ENCODE measurements at regions not wholly inside any gene's neighbourhood (a gene's known extent, or its start where the extent isn't known, plus 50 kb on each side); places are given as distances from the start of the nearest gene placed in this dataset.
"Not testable (repeated sequence)": the region's sequence is repeated elsewhere in the genome, so short reads cannot be mapped to it uniquely, and the experiment has no call there.

DNA sequence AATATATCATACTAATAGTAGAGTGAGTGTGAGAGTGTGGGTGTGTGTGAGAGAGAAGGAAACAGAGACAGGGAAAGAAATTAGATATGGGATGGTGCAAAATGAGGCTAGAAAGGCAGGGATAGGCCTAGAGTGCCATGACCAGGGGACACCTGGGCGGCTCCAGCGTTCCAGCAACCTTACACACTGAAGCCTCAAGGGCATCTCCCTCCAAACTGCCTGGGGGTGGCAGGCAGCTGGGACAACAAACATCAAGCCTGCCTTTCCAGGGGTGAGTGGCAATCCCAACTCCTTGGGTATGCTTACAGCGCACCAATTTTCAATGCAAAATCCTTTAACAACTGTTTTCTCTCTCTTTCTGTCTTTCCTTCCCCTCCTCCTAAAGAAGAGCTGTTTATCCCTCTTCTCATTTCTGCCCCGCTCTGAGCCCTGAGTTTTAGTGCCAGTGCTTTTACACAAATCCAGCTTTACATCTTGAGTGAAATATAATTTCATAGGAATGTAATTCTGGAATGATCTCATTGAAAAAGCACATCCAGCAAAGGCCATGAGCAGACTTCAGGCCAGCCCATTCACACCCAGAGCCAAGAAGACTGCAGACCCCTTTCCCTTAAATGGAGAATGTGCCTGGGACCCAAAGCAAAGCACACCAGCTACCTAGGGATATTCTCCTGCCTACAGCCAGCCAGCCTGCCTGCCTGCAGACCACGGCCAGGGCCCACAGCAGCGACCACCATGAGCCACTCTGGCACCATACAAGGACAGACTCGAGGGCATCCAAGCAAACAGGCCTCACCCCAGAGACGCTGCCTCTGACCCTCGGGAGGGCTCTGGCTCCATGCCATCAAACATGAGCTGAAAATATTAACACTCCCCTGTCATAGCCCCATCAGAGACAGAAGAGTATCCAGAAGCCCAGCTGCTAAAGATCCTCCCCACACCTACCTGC is 90.3 kb downstream of the RPL27A start:
- DNase-seq (ENCODE audit: low spot score) = no peak

DNA sequence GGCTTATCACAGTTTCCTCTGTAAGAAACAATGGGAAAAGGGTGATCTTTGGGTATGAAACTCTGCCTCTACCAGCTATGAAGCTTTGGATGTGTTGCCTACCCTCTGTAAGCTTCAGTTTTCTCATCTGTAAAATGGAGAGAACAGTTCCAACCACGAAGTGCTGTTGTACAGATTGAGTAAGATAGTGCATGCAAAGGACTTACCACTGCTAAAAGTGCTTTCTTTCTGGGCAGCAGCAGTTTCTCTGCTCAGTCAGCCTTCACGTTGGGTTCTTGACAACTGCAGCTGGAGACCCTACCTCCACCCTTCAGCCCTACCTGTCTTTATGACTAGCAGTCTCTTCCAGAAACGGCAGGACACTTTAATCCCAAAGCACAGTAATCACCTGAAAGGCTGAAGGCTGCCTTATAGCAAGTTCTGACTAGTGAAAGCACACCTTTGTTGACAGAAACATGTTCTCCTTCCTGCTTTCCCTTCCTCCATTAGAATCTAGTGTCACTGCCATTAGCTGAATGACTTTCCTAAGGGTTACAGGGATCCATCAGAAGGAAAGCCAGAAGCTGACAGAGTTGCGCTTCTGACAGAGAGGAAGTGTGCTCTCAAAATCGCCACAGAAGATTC is 91.4 kb downstream of the RPL27A start:
- DNase-seq (ENCODE audit: low spot score) = no peak

DNA sequence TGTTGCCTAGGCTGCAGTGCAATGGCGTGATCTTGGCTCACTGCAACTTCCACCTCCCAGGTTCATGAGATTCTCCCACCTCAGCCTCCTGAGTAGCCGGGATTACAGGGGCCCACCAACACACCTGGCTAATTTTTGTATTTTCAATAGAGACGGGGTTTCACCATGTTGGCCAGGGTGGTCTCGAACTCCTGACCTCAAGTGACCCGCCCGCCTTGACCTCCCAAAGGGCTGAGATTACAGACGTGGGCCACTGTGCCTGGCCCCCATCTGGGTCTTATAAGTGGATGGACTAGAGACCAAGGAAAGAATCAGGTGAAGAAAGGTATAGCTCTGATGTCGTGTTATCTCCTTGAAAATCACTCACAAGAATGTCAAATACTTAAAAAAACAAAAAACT is 92.3 kb downstream of the RPL27A start:
- not testable (repeated sequence) for DNase-seq (ENCODE audit: low spot score)

DNA sequence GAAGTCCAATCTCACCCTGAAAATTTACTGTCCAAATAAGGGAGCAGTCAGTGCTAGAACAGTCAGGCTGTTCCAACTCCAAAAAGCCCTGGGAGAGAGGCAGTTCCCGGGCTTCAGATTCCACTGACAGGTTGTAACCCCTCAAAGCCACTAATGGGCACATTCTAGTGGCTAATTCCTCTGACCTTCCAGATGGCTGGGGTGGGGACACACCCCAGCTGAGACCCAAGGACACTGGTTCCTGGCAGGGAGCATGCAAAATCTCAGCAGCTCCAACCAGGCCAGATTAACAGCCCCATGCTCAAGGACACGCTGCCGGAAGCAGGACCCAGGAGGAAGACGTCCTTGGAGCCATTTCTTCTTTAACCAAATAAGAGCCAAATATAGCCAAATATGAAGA is 92.7 kb downstream of the RPL27A start:
- DNase-seq (ENCODE audit: low spot score) = no peak

DNA sequence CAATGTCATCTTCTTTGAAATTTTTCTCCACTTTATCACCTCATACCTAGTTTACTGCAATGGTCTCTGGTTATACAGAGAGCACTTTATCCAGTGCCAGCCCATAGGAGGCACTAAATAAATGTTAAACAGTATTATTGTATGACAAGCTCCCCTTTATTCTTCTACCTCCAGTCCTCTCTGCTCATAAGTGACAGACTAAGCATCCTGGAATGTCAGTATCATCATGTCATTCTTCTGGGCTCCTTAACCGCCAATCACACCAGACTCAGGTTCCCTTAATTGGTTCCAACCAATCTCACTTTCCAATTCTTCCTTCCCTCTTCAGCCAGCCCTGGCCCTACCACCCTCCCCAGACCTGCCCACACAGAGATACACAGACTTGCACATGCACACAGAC is 93.1 kb downstream of the RPL27A start:
- no peak for DNase-seq (ENCODE audit: low spot score)

DNA sequence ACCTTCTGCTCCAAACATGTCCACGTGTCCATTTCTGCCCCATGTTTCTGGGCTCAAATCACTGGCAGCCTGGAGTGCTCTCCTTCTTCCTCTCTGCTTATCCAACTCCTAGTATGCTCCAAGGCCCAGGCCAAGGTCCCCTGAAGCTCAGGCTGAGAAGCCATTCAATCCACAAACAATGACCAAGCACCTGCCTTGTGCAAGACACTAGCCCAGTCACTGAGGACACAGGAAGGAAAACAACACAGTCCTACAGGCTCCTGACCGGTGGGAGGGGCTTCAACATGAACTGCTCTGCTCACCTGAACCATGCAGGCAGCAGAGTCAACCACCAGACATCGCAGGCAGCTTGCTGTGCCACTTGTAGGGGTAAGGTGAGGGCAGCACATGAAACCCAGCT is 93.6 kb downstream of the RPL27A start:
- no peak for DNase-seq (ENCODE audit: low spot score)

DNA sequence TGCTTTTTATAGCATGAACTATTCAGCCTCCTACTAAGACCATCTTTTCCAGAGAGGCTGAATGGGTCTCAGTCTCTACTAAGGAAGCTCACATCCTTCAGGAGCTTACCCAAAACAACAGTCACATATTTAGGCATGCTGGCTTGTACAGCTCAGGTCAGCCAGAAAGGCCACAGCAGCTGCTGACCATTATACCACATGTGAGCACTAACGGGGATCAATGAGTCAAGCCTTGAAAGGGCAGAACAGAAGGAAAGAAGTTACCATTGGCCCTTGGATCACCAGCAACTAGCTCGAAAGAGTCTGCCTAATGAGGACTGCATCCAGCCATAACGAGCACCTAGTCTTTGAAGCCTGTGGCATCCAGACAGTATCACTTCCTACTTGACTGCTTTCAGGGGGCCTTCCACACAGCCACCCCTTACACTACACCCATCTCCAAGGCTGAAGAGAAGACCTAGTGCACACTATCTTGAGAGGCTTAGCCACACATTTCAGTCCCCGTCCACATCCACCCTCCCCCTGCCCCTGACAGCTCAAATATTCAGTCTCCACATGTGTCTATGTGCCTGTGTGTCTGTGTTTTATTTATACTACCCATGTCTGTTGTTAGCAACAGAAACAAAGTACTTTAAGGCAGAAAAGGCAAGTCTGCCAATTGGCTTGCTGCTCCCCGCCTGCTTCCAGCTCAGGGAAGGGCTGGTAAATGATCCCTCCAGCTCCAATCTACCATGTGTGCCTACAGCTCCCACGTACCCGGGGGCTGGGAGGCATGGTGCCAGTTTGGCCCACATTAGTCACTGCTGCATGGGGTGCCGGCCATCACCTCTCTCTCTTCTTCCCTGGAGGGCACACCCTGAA is 95.5 kb downstream of the RPL27A start:
- DNase-seq (ENCODE audit: low spot score) = peak; percentile 30

DNA sequence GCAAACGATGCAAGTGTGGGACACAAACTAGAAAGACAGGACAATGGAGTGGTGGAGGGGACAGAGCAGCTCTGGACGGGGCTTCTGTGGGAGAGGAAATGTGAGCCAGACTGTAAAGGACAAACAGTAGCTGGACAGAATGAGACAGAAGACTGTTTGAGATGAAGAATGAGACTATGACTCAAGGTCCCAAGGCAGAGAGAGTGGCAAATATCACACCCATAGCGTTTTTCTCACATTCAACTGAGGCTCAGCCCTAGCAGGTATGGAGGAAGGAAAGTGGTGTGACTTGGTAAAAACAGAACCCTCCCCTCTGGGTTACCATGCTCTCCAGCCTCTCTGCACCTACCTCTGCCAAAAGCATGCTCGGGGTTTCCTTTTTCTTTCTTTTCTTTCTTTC is 96.5 kb downstream of the RPL27A start:
- DNase-seq (ENCODE audit: low spot score) = no peak

DNA sequence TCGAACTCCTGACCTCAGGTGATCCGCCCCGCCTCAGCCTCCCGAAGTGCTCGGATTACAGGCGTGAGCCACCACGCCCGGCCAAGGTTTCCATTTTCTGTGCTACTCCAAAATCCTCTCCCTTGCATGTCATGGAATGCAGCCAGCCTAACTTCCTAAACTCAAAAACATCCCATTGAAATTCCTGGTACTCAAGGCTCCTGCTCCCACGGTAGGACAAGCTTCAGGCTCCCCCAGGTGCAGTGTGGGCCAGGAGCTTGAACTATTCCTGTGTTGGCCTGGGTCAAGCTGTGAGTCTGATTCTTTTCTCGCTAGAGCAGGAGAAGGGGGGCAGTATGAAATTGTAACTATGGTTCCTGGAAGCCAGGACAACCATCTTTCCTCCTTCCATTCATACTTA is 97.1 kb downstream of the RPL27A start:
- DNase-seq (ENCODE audit: low spot score) = no peak

DNA sequence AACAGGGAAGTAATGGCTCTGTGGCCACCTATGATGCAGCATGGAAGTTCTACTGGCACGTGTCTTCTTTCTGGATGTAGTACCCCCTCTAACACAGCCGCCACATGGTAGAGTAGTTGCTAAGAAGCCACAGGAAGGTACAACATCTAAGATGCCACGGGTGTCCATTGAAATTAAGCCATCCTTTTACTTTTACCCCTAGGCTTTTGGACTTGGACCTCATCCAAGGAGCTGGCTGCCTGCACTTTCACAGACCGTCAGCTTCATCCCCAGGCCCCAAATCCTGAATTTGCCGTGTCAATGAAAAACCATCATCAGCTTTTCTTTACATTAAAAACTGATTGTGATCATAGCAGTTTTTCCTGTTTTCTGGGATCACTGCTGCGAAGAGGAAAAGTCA is 102.4 kb downstream of the RPL27A start:
- no peak for DNase-seq (ENCODE audit: low spot score)

DNA sequence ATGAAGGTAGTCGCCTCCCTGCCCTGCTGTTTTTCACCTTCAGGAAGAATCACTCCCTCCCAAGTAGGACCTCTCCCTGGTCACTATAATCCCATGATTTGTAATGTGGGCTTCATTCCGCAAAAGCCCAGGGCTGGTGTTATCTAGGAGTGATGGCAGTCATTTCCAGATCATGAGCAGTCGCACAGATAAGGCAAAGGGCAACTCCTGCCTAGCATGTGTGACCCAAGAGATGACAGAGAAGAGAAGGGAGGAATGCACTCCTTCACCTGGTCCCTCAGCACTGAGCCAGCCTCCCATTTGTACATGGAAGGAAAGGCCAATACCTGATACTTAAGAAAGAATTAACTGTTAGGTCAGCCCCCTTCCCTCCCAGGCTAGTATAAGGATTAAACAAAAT is 102.9 kb downstream of the RPL27A start:
- DNase-seq (ENCODE audit: low spot score) = no peak

DNA sequence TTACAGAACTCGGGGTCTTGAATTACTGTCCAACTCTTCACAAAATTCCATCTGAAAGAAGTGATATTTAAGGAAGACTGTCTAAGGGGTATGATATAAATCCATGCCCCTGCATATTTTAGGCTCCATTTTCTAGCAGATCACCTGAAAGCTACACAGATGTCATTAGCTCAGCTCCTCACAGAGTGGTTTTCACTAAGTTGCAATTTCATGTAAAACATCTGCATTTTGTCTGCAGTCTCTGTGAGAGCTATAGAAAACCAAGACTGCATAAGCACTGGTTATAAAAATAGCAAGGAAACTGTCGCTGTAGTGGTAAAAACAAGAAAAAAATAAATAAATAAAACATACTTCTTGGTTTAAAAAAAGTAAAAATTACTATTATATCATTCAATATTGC is 103.4 kb downstream of the RPL27A start:
- DNase-seq (ENCODE audit: low spot score) = no peak

DNA sequence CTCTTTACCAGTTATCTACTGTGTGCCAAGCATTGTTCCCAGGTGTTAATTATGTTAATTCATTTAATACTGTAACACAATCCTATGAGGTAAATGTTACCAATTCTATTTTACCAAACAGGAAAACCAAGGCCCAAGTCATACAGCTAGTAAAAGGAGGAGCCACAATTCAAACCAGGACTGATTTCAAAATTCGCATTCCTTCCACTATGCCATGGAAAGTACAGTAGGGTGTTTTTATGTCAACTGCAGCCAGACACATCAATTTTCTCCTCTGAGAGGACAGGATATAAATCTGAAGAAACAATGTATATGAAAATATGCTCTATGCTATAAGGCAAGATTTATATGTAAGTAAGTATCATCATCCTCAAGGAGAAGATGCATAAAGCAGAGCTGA is 104.3 kb downstream of the RPL27A start:
- no peak for DNase-seq (ENCODE audit: low spot score)

DNA sequence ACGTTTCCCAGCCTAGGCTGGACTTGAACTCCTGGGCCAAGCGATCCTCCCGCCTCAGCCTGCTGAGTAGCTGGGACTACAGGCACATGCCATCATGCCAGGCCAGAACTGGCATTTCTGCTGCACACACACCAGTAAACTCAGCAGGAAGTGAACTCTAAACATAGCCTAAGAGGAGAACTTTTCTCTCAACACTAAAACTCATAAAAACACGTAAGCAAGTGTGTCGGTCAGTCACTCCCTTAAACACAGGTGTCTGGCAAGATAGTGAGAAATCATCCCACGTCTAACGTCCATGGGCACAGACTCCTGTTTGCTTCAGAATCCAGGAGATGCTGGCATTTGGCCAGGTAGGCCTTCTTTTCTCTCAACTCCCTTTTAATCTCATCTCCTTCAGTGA is 104.8 kb downstream of the RPL27A start:
- no peak for DNase-seq (ENCODE audit: low spot score)

DNA sequence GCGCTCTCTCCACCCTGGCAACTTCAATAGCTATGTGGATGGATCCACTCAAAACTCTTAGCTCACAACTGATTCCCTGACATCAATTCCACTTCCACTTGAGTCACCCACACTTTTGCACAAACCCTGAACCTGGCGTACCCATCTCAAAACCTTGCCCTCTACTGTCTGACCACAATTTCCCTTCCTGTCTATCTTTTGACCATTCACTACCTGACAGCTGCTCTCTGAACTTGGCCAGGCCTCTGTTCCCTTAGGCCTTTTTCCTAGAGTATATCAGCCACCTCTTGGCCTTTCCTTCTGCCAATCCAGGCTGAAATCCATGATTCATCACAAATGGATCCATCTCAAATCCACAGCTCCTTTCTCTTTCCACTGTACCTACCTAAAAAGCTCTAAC is 106.0 kb downstream of the RPL27A start:
- DNase-seq (ENCODE audit: low spot score) = no peak

DNA sequence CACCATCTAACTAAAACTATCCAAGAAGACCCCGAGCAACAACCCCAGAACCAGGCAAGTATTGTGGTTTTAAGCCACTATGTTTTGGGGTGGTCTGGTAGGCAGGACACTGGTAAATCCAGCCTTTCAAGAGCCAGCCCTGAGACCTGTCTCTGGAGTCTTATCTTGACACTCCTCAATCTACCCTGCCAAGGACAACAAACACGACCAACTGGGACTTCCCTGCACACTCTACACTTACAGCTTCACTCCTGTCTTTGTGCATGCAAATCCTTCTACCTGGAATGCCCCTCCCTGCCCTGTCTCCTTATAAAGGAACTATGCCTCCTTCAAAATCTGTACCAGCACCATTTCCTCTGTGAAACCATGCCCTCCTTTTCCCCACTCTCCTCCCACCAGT is 107.3 kb downstream of the RPL27A start:
- no peak for DNase-seq (ENCODE audit: low spot score)

DNA sequence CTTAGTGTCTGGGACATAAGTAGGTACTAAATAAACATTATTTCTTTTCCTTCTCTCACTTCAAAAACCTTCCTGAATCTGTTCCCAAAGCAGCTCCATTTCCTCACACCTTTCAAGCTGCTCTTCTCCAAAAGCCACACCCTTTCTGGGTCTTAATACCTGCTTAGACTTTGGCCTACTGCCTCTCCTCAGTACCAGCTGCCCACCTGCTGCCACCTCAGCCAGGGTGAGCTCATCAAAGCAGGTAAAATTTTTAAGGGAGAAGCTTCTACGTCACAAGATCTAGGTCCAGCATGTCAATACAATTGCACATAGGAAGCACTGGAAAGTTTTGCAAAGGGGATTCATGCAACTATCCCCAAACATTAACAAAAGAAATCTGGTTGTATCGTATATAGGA is 108.4 kb downstream of the RPL27A start:
- DNase-seq (ENCODE audit: low spot score) = no peak

DNA sequence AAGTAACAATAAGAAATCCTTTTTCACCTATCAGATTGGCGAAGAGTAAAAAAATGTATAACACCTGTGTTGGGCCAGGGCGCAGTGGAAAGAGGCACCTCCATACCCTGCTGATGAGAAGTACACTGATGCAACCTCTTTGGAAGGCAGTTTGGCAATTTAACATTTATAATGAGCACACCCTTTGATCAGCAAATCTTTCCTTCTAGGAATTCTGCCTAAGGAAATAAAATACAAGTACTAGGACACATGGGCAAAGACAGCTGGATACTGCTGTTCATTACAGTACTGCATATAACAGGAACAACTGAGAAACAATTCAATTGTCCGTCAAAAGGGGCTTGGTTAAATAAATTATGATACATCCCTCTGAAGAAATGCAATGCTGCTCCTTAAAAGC is 110.1 kb downstream of the RPL27A start:
- no peak for DNase-seq (ENCODE audit: low spot score)

DNA sequence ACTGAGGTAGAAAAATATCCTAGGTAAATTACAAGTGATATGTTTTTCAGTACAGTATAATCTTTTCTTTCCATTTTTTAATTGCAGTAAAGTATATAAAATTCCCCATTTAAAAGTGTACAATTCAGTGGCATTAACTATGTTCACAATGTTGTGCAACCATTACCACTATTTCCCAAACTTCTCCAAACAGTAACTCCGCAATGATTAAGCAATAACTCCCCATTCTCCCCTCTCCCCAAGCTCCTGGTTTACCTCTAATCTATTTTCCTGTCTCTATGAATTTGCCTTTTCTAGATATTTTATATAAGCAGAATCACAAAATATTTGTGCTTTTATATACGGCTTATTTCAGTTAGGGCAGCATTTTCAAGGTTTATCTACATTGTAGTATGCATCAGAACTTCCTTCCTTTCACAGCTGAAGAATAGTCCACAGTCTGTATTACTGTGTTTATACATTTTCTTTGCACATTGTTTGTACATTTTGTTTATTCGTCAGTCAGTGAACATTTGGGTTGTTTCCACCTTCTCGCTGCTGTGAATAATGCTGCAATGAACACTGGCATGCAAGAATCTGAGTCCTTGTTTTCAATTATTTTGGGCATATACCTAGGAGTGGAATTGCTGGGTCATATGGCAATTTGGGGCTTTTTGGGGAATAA is 110.7 kb downstream of the RPL27A start:
- no peak for DNase-seq (ENCODE audit: low spot score)

DNA sequence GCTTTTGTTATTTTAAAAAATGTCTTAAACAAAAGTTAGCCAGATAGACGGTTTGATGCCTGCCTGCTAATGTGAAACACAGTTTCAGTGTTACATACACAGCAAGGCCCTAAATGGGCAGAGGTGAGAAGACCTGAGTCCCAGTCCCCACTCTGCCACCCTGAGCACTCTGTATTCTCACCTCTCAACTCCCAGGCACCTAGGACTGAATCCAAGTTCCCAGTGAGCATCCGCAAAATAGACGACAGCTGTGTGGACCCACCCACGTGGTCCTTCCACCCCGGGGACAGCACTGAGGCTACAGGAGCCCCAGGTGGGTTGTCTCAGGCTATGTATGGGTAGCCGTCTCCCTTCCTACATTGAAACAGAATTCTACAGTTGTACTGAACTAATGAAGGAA is 111.5 kb downstream of the RPL27A start:
- no peak for DNase-seq (ENCODE audit: low spot score)

DNA sequence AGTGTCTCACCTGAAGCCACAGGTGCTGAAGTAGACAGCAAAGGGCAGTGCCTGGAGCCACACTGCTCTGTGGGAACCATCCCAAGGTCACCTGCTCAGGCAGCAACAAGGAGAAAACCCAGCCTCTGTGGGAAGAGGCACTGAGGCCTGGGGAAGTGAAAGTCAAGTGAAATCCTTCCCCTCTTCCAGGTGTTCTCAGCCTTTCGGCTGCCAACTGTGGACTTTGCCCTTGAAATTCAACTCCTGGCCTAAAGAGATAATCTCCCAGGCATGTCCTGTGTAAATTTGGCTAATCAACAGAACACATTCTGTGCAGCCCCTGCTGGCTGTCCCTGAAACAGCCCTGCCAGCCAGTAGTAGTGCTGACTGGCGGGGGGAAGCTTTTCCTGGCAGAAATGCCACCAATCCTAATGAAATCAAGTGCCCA is 112.1 kb downstream of the RPL27A start:
- no peak for DNase-seq (ENCODE audit: low spot score)

DNA sequence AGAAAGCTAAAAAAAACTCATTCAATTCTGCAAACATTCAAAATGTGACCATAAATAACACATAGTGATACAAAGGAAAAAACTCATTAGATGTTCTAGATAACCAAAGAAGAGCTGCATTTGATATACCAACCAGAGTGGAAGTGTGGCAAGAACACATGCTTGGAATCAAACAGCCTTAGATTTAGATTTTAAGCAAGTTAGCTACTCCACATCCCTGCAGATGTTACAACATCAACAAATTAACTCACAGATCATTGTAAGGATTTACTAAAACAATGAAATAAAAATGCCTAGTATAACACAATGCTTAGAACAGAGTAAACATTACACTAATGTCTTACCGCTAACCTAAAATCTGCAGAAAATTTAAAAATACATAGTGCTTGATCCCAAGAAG is 114.0 kb upstream of the AKIP1 start:
- no peak for DNase-seq (ENCODE audit: low spot score)

Data from germinal center (tissue), 1 donor.